CD14-positive monocyte (primary cell): ENCODE measurements at regions not wholly inside any gene's neighbourhood (a gene's known extent, or its start where the extent isn't known, plus 50 kb on each side); places are given as distances from the start of the nearest gene placed in this dataset.

Source experiments
- DNase-seq, 3 donors: peaks; one replicate each; pipeline ENCODE4 v3.0.0-alpha.2; 2011 to 2022
- H2AFZ ChIP-seq: 2 replicates; pipeline ENCODE4 v1.6.0; 2012; ENCODE audit warnings: mild to moderate bottlenecking, low read depth, low read length, inconsistent platforms; ENCODE audit not compliant: insufficient read depth, poor library complexity, severe bottlenecking
- H3K27ac ChIP-seq, 2 donors: 1 replicate in 1 of 2; 2 replicates in 1 of 2; pipeline ENCODE4 v1.5.1; 2012 to 2013; ENCODE audit warnings: low read length in 2 of 2, control low read depth in 1 of 2, inconsistent platforms in 1 of 2, low read depth in 1 of 2, mild to moderate bottlenecking in 1 of 2
- H3K27me3 ChIP-seq, 2 donors: one replicate each; pipeline versions ENCODE4 v1.6.0 to v1.6.1; 2011 to 2013; ENCODE audit warnings: low read length in 2 of 2; ENCODE audit not compliant: control insufficient read depth in 2 of 2, insufficient read depth in 2 of 2
- H3K36me3 ChIP-seq, 2 donors: replicated peaks in 1 of 2; 1 replicate in 1 of 2; 2 replicates in 1 of 2; pipeline versions ENCODE4 v1.5.1 to v1.6.1; 2012 to 2013; ENCODE audit warnings: low read length in 2 of 2, control low read depth in 1 of 2, inconsistent platforms in 1 of 2, mild to moderate bottlenecking in 1 of 2; ENCODE audit not compliant: insufficient read depth in 2 of 2, control insufficient read depth in 1 of 2
- H3K4me1 ChIP-seq, 2 donors: 1 replicate in 1 of 2; 2 replicates in 1 of 2; pipeline versions ENCODE4 v1.5.1 to v1.6.1; 2012 to 2013; ENCODE audit warnings: low read length in 2 of 2, control low read depth in 1 of 2, inconsistent platforms in 1 of 2, mild to moderate bottlenecking in 1 of 2, moderate library complexity in 1 of 2; ENCODE audit not compliant: insufficient read depth in 2 of 2, control insufficient read depth in 1 of 2
- H3K4me2 ChIP-seq: replicated peaks from 2 replicates; pipeline ENCODE3; 2012; ENCODE audit warnings: low read length, moderate library complexity, mild to moderate bottlenecking; ENCODE audit not compliant: poor library complexity, severe bottlenecking; ENCODE audit errors: extremely low read depth
- H3K4me3 ChIP-seq, 3 experiments: fragments of 200-600 bp in 1 of 3; sonication (generic) in 1 of 3; replicated peaks in 1 of 3; 1 replicate in 2 of 3; 2 replicates in 1 of 3; pipeline ENCODE4 v1.5.1; 2011 to 2013; ENCODE audit warnings: low read length in 3 of 3, mild to moderate bottlenecking in 3 of 3, control low read depth in 2 of 3, low read depth in 2 of 3, inconsistent platforms in 1 of 3, moderate library complexity in 1 of 3
- H3K79me2 ChIP-seq: 2 replicates; pipeline ENCODE4 v1.6.0; 2012; ENCODE audit warnings: mild to moderate bottlenecking, control low read depth, inconsistent platforms, low read length, moderate library complexity; ENCODE audit not compliant: insufficient read depth
- H3K9ac ChIP-seq: 2 replicates; pipeline ENCODE4 v1.6.0; 2017; ENCODE audit warnings: low read length, mild to moderate bottlenecking; ENCODE audit not compliant: insufficient read depth, poor library complexity, severe bottlenecking
- H3K9me3 ChIP-seq, 2 donors: replicated peaks in 1 of 2; 1 replicate in 1 of 2; 2 replicates in 1 of 2; pipeline versions ENCODE4 v1.5.1 to v1.6.1; 2012 to 2013; ENCODE audit warnings: low read length in 2 of 2, control low read depth in 1 of 2; ENCODE audit not compliant: control insufficient read depth in 1 of 2, insufficient read depth in 1 of 2
- H4K20me1 ChIP-seq: 2 replicates; pipeline ENCODE4 v1.6.0; 2012; ENCODE audit warnings: mild to moderate bottlenecking, low read length, control low read depth, moderate library complexity; ENCODE audit not compliant: insufficient read depth
- H3K27ac Mint-ChIP-seq, 7 donors: one replicate each; pipeline ENCODE4 v1.8.0; 2020; ENCODE audit warnings: mild to moderate bottlenecking in 7 of 7, mixed read lengths in 7 of 7, moderate library complexity in 6 of 7, inconsistent platforms in 2 of 7
- H3K27me3 Mint-ChIP-seq, 3 donors: one replicate each; pipeline ENCODE4 v1.8.0; 2021 to 2022; ENCODE audit warnings: low read depth in 3 of 3, mild to moderate bottlenecking in 3 of 3, mixed read lengths in 3 of 3, moderate library complexity in 3 of 3, inconsistent platforms in 1 of 3
- H3K36me3 Mint-ChIP-seq, 2 donors: one replicate each; pipeline ENCODE4 v1.8.0; 2020; ENCODE audit warnings: mixed read lengths in 2 of 2, inconsistent platforms in 1 of 2, mild to moderate bottlenecking in 1 of 2
- H3K4me1 Mint-ChIP-seq: one replicate; pipeline ENCODE4 v1.8.0; 2020; ENCODE audit warnings: mild to moderate bottlenecking, mixed read lengths
- H3K4me3 Mint-ChIP-seq, 2 donors: one replicate each; pipeline ENCODE4 v1.8.0; 2020; ENCODE audit warnings: mild to moderate bottlenecking in 2 of 2, mixed read lengths in 2 of 2, moderate library complexity in 1 of 2
- H3K9me3 Mint-ChIP-seq, 7 donors: one replicate each; pipeline ENCODE4 v1.8.0; 2020 to 2022; ENCODE audit warnings: mixed read lengths in 7 of 7, mild to moderate bottlenecking in 6 of 7, moderate library complexity in 6 of 7, inconsistent platforms in 2 of 7
- WGBS: methylation state at CpG from one replicate; pipeline ENCODE4 v1.1.5; 2013; ENCODE audit warnings: missing lambda C conversion rate; ENCODE audit not compliant: insufficient coverage; 5-methylcytosine and 5-hydroxymethylcytosine counted together
- intact Hi-C, 2 donors: fragments of 100-400 bp; cut with micrococcal nuclease; formaldehyde crosslinking; loops; one replicate each; pipeline versions ENCODE4 v1.15.0 to v1.15.1; 2023
- TF ChIP-seq, protein P1 (sequence below): fragments of 200-600 bp; IDR thresholded peaks from one replicate; pipeline ENCODE4 v1.8.0; 2022; ENCODE audit warnings: antibody characterized with exemption, mild to moderate bottlenecking

DNA sequence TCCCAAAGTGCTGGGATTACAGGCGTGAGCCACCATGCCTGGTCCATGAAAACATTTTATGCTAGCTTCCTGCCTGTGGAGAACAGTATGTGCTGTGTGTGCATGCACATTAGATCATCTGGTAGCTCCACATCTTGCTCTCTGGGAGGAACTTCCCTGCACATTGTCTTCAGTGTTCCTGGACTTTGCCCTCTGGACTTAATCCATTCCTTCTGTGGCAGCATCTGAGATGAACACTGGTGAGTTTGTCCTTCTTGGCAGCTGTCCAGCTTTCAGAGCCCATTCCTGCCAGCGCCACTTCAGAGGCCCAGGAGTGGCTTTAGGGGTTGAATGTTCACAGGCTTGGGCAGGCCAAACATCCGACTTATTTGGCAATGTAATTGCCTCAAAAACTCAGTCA is 65.2 kb downstream of the POU3F3 start:
- Mint-ChIP-seq H3K4me1 (no peaks in the 10 kb centered on the region), H3K9me3 (peaks cover 0 to 9% (median 6%) of the 10 kb centered on the region in 7 donors), H3K27me3 (peaks cover 0 to 2% (median 2%) of the 10 kb centered on the region in 3 donors), H3K4me3 (no peak overlapping the region), H3K36me3 (no peaks in the 10 kb centered on the region), H3K27ac (no peak overlapping the region)
- Histone ChIP-seq H3K4me3 (no peak overlapping the region), H3K27me3 (no peaks in the 10 kb centered on the region), H3K79me2 (no peaks in the 10 kb centered on the region), H3K4me2 (no peak overlapping the region), H2AFZ (no peak overlapping the region), H3K36me3 (no peaks in the 10 kb centered on the region), H3K9ac (no peak overlapping the region), H3K9me3 (peaks cover 0 to 3% of the 10 kb centered on the region in 2 donors), H3K4me1 (no peaks in the 10 kb centered on the region), H4K20me1 (no peaks in the 10 kb centered on the region), H3K27ac (no peak overlapping the region)
- no peak for DNase-seq
- WGBS: 85% methylated on average over 2 of the region's 3 CpGs
- intact Hi-C loops: no loop called here
- TF ChIP-seq, protein P1, sequence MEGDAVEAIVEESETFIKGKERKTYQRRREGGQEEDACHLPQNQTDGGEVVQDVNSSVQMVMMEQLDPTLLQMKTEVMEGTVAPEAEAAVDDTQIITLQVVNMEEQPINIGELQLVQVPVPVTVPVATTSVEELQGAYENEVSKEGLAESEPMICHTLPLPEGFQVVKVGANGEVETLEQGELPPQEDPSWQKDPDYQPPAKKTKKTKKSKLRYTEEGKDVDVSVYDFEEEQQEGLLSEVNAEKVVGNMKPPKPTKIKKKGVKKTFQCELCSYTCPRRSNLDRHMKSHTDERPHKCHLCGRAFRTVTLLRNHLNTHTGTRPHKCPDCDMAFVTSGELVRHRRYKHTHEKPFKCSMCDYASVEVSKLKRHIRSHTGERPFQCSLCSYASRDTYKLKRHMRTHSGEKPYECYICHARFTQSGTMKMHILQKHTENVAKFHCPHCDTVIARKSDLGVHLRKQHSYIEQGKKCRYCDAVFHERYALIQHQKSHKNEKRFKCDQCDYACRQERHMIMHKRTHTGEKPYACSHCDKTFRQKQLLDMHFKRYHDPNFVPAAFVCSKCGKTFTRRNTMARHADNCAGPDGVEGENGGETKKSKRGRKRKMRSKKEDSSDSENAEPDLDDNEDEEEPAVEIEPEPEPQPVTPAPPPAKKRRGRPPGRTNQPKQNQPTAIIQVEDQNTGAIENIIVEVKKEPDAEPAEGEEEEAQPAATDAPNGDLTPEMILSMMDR: no peak

DNA sequence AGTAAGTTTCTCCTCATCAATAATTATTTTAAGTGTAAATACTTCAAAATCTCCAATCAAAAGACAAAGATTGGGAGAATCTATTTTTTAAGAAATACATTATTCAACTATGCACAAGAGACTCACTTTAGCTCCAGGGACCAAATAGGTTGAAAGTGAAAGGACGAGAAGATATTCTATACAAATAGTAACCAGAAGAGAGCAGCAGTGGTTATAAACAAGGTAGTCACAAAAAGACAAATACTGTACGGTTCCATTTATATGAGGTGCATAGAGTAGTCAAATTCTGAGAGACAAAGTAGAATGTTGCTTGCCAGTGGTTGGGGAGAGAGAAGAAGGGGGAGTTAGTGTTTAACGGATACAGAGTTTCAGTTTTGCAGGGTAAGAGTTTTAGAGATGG is 69.8 kb downstream of the POU3F3 start:
- TF ChIP-seq, protein P1: no peak
- Histone ChIP-seq H3K9ac (no peak overlapping the region), H3K4me3 (no peak overlapping the region), H4K20me1 (no peaks in the 10 kb centered on the region), H3K27ac (no peak overlapping the region), H3K27me3 (no peaks in the 10 kb centered on the region), H2AFZ (no peak overlapping the region), H3K4me2 (no peak overlapping the region), H3K9me3 (peaks cover 0 to 3% of the 10 kb centered on the region in 2 donors), H3K36me3 (no peaks in the 10 kb centered on the region), H3K4me1 (no peaks in the 10 kb centered on the region), H3K79me2 (no peaks in the 10 kb centered on the region)
- Mint-ChIP-seq H3K4me1 (no peaks in the 10 kb centered on the region), H3K27ac (no peak overlapping the region), H3K36me3 (no peaks in the 10 kb centered on the region), H3K4me3 (no peak overlapping the region), H3K9me3 (peaks cover 0 to 13% (median 8%) of the 10 kb centered on the region in 7 donors), H3K27me3 (peaks cover 0 to 6% (median 0%) of the 10 kb centered on the region in 3 donors)
- no CpG with 5 or more reads among the region's 3 CpGs for WGBS
- intact Hi-C loops: no loop called here
- DNase-seq: no peak
